HepG2 (cell line): ENCODE measurements at regions not wholly inside any gene's neighbourhood (a gene's known extent, or its start where the extent isn't known, plus 50 kb on each side); places are given as distances from the start of the nearest gene placed in this dataset.

ENCODE experiments used
- ATAC-seq: fragments of 200-7000 bp; cut with Tn5 transposase; 3 replicates; pipeline ENCODE4 v1.9.1; 2020; ENCODE audit warnings: mild to moderate bottlenecking, moderate library complexity
- BruUV-seq: library from RNA; stranded (reverse); fragments of 400-500 nt; replicated peaks from 2 replicates; lab custom pipeline; 2021; lab: Mats Ljungman, UMichigan
- CTCF ChIA-PET: fragments of 300-600 bp; formaldehyde crosslinking; extraction: SDS; loops from one replicate; lab custom pipeline; 2021; ENCODE audit warnings: low total read pairs, inconsistent platforms, low intra/inter-chr PET ratio; lab: Yijun Ruan, JAX
- POLR2A ChIA-PET: fragments of 350-600 bp; sonication (Branson Sonifier 250); formaldehyde crosslinking; loops from one replicate; lab custom pipeline; 2020; ENCODE audit warnings: antibody characterized with exemption, inconsistent platforms; lab: Yijun Ruan, JAX
- DNase-seq: peaks from one replicate; pipeline ENCODE4 v3.0.0-alpha.2; 2015; ENCODE audit warnings: low spot score
- FAIRE-seq: peaks from 3 replicates; lab custom pipeline; 2011; peaks lifted over from hg19 to GRCh38; lab: Jason Lieb, UNC
- H2AFZ ChIP-seq: one replicate; pipeline ENCODE4 v1.6.1; 2011; ENCODE audit warnings: low read length, inconsistent platforms
- H3K27ac ChIP-seq: fragments of 300-600 bp; 3 replicates; pipeline ENCODE4 v1.8.0; 2011; ENCODE audit warnings: mixed run types, mild to moderate bottlenecking, mixed read lengths, low read length, inconsistent platforms; ENCODE audit not compliant: insufficient read depth; ENCODE audit errors: extremely low read length
- H3K27me3 ChIP-seq, 2 experiments: fragments of 200-600 bp in 1 of 2; 2 replicates in 1 of 2; 3 replicates in 1 of 2; pipeline versions ENCODE4 v1.6.0 to v1.8.0; 2011; ENCODE audit warnings: low read length in 2 of 2, mild to moderate bottlenecking in 2 of 2, moderate library complexity in 2 of 2, inconsistent platforms in 1 of 2; ENCODE audit not compliant: insufficient read depth in 2 of 2, control insufficient read depth in 1 of 2
- H3K36me3 ChIP-seq, 2 experiments: fragments of 200-600 bp in 1 of 2; replicated peaks in 1 of 2; 2 replicates in 1 of 2; 3 replicates in 1 of 2; pipeline versions ENCODE4 v1.5.1 to v1.8.0; 2011; ENCODE audit warnings: low read length in 2 of 2, inconsistent platforms in 1 of 2; ENCODE audit not compliant: insufficient read depth in 2 of 2, control insufficient read depth in 1 of 2
- H3K4me1 ChIP-seq: 2 replicates; pipeline ENCODE4 v1.5.1; 2012; ENCODE audit warnings: low read length, inconsistent platforms; ENCODE audit not compliant: insufficient read depth
- H3K4me2 ChIP-seq: 2 replicates; pipeline ENCODE4 v1.6.0; 2011; ENCODE audit warnings: low read depth, low read length, inconsistent platforms
- H3K4me3 ChIP-seq, 3 experiments: fragments of 200-600 bp in 1 of 3; sonication (generic), shearing (Covaris generic) in 1 of 3; replicated peaks in 1 of 3; 2 replicates each; pipeline ENCODE4 v1.5.1; 2011 to 2016; ENCODE audit warnings: low read length in 3 of 3, inconsistent platforms in 2 of 3, low read depth in 2 of 3, mild to moderate bottlenecking in 2 of 3, control low read depth in 1 of 3, mixed read lengths in 1 of 3; ENCODE audit not compliant: insufficient read depth in 1 of 3
- H3K79me2 ChIP-seq: one replicate; pipeline ENCODE4 v1.6.1; 2011; ENCODE audit warnings: low read length, inconsistent platforms; ENCODE audit not compliant: insufficient read depth
- H3K9ac ChIP-seq: 2 replicates; pipeline ENCODE4 v1.6.0; 2011; ENCODE audit warnings: mild to moderate bottlenecking, low read depth, low read length, inconsistent platforms; ENCODE audit not compliant: insufficient read depth
- H3K9me3 ChIP-seq: 2 replicates; pipeline ENCODE4 v1.5.1; 2012; ENCODE audit warnings: mild to moderate bottlenecking, low read length
- H4K20me1 ChIP-seq: 2 replicates; pipeline ENCODE4 v1.6.0; 2011; ENCODE audit warnings: inconsistent platforms, mild to moderate bottlenecking, low read length, moderate library complexity; ENCODE audit not compliant: insufficient read depth
- ARID5B ChIP-seq: IDR thresholded peaks from 2 replicates; pipeline ENCODE4 v1.4.0; 2020; ENCODE audit warnings: mild to moderate bottlenecking, missing genetic modification reagents
- ZNF670 ChIP-seq: sonication (generic); formaldehyde crosslinking; IDR thresholded peaks from 2 replicates; pipeline ENCODE4 v1.8.0; 2022; ENCODE audit warnings: mild to moderate bottlenecking, missing genetic modification reagents, borderline replicate concordance
- WGBS: methylation state at CpG from one replicate; pipeline ENCODE4 v1.1.6; 2017; ENCODE audit warnings: low lambda C conversion rate; 5-methylcytosine and 5-hydroxymethylcytosine counted together
- in situ Hi-C: cut with HindIII; loops from 2 replicates; pipeline ENCODE4 v1.10.0; 2017; ENCODE audit warnings: low pct_unique_long_range_greater_than_20kb; ENCODE audit not compliant: extremely low pct_ligation_motif_present
- intact Hi-C: fragments of 100-400 bp; cut with micrococcal nuclease; formaldehyde crosslinking; loops from one replicate; pipeline ENCODE4 v1.10.0; 2022; ENCODE audit not compliant: unreplicated experiment

- in situ Hi-C loops: no loop called here
- BruUV-seq: no TSS peak
- ChIA-PET POLR2A (no interaction called here), CTCF (no interaction called here)
- TF ChIP-seq ARID5B (CRISPR knock-in tag): no peak
- DNase-seq (no peak), FAIRE-seq (no peak), ATAC-seq (no peak)
- 0% methylated on average over 2 of the region's 2 CpGs for WGBS
- Histone ChIP-seq H3K4me3 (no peak overlapping the region), H3K4me2 (no peak overlapping the region), H3K9ac (no peak overlapping the region), H3K27me3 (no peaks in the 10 kb centered on the region), H3K27ac (no peak overlapping the region), H2AFZ (no peak overlapping the region), H3K4me1 (peaks cover 32% of the 10 kb centered on the region), H3K36me3 (no peaks in the 10 kb centered on the region), H4K20me1 (no peaks in the 10 kb centered on the region), H3K79me2 (no peaks in the 10 kb centered on the region), H3K9me3 (no peaks in the 10 kb centered on the region)
- intact Hi-C loops: no loop called here
These were observed 279.3 kb upstream of the CTNNB1 start for GRCh38 chr3:40920041-40920440.

GRCh38 chr3:40921251-40921650, 278.1 kb upstream of the CTNNB1 start:
- FAIRE-seq: no peak
- H4K20me1 ChIP-seq: no peaks in the 10 kb centered on the region
- POLR2A ChIA-PET: no interaction called here
- H3K27ac ChIP-seq: no peak overlapping the region
- in situ Hi-C loops: no loop called here
- CTCF ChIA-PET: no interaction called here
- peaks cover 39% of the 10 kb centered on the region for H3K4me1 ChIP-seq
- H3K4me2 ChIP-seq: no peak overlapping the region
- H3K36me3 ChIP-seq: no peaks in the 10 kb centered on the region
- WGBS: 57% methylated on average over 3 of the region's 3 CpGs
- no peak for TF ChIP-seq ZNF670 (CRISPR knock-in tag)
- TF ChIP-seq, all 625 proteins: peak for 0
- intact Hi-C loops: no loop called here
- no peaks in the 10 kb centered on the region for H3K27me3 ChIP-seq
- no peak for DNase-seq
- H3K9ac ChIP-seq: no peak overlapping the region
- H3K4me3 ChIP-seq: no peak overlapping the region
- ATAC-seq: no peak
- H2AFZ ChIP-seq: no peak overlapping the region
- no peaks in the 10 kb centered on the region for H3K79me2 ChIP-seq
- BruUV-seq: no TSS peak
- H3K9me3 ChIP-seq: no peaks in the 10 kb centered on the region
